Heart left ventricle (tissue), 13 donors: ENCODE measurements at regions not wholly inside any gene's neighbourhood (a gene's known extent, or its start where the extent isn't known, plus 50 kb on each side); places are given as distances from the start of the nearest gene placed in this dataset.

Experiments used
- POLR2A ChIP-seq, 2 donors: fragments of 450-650 bp; IDR thresholded peaks; one replicate each; pipeline ENCODE4 v1.6.1; 2017; ENCODE audit warnings: antibody characterized with exemption in 2 of 2, mild to moderate bottlenecking in 2 of 2, moderate library complexity in 2 of 2
- TF ChIP-seq, protein P1 (sequence below), 12 donors: fragments of 200-600 bp; sonication (generic) in 4 of 12; IDR thresholded peaks; one replicate each; pipeline versions ENCODE4 v1.5.0 to v1.8.0; 2018 to 2022; ENCODE audit warnings: antibody characterized with exemption in 12 of 12, mild to moderate bottlenecking in 5 of 12
- donor health status: ischemic (EF 13 %, LVEDD 7.1; RV severe dilation, severe dysfunction).
- donor health status: DM: no; HTN: yes; CAD: no.
- donor health status: DM: no; HTN: no; CAD: no.
- donor health status: ischemic (EF 25% LVEDD 6.9; RV normal size, moderate dysfunction).
- donor health status: ischemic (EF 25% LVEDD 5.7; RV mildly dilated, moderate dysfunction).
- donor health status: ischemic (EF 35%, LVEDD 5.7; RV mildly dilated, moderate dysfunction).
- donor health status: nonischemic (EF 11% LVEDD 7.7; RV severe dilation, severe dysfunction).
- donor health status: DM: yes; HTN: yes; CAD: no.
- donor health status: PGD.
- donor health status: ischemic (EF 29% LVEDD 5.4; RV normal size, mild dysfunction).
- donor health status: nonischemic (EF 23%, LVEDD 6.1; RV moderate dilation, normal function).

- TF ChIP-seq POLR2A (IDR thresholded peaks at IDR 0.05), result no peak
- TF ChIP-seq, protein P1, sequence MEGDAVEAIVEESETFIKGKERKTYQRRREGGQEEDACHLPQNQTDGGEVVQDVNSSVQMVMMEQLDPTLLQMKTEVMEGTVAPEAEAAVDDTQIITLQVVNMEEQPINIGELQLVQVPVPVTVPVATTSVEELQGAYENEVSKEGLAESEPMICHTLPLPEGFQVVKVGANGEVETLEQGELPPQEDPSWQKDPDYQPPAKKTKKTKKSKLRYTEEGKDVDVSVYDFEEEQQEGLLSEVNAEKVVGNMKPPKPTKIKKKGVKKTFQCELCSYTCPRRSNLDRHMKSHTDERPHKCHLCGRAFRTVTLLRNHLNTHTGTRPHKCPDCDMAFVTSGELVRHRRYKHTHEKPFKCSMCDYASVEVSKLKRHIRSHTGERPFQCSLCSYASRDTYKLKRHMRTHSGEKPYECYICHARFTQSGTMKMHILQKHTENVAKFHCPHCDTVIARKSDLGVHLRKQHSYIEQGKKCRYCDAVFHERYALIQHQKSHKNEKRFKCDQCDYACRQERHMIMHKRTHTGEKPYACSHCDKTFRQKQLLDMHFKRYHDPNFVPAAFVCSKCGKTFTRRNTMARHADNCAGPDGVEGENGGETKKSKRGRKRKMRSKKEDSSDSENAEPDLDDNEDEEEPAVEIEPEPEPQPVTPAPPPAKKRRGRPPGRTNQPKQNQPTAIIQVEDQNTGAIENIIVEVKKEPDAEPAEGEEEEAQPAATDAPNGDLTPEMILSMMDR (IDR thresholded peaks at IDR 0.05), result no peak
These were observed 116.0 kb upstream of the LRIG3 start for GRCh38 chr12:59036347-59036746.
